Nephron (organoid): ENCODE measurements at regions not wholly inside any gene's neighbourhood (a gene's known extent, or its start where the extent isn't known, plus 50 kb on each side); places are given as distances from the start of the nearest gene placed in this dataset.
A peak's percentile ranks its signal among the peaks of the same experiment; 100 is the strongest.

Experiments
- H3K27ac Mint-ChIP-seq, 3 experiments: 2 replicates each; pipeline ENCODE4 v1.8.0; 2020; ENCODE audit warnings: mixed read lengths in 3 of 3, mild to moderate bottlenecking in 2 of 3, moderate library complexity in 1 of 3
- H3K27me3 Mint-ChIP-seq: 2 replicates; pipeline ENCODE4 v1.8.0; 2021; ENCODE audit warnings: low read depth, mild to moderate bottlenecking, moderate library complexity, mixed read lengths
- H3K36me3 Mint-ChIP-seq: 2 replicates; pipeline ENCODE4 v1.8.0; 2020; ENCODE audit warnings: low read depth, mixed read lengths
- H3K4me1 Mint-ChIP-seq: 2 replicates; pipeline ENCODE4 v1.8.0; 2020; ENCODE audit warnings: mixed read lengths
- H3K4me3 Mint-ChIP-seq, 3 experiments: 2 replicates each; pipeline ENCODE4 v1.8.0; 2020; ENCODE audit warnings: mild to moderate bottlenecking in 3 of 3, mixed read lengths in 3 of 3, moderate library complexity in 2 of 3
- H3K9me3 Mint-ChIP-seq: 2 replicates; pipeline ENCODE4 v1.8.0; 2020; ENCODE audit warnings: mixed read lengths
- CTCF ChIP-seq, 3 experiments: fragments of 200-600 bp; sonication (generic); IDR thresholded peaks; one replicate each; pipeline ENCODE4 v1.5.0; 2021; ENCODE audit warnings: antibody characterized with exemption in 3 of 3; ENCODE audit not compliant: unreplicated experiment in 3 of 3

- H3K36me3 Mint-ChIP-seq: no peaks in the 10 kb centered on the region
These were observed 1080.8 kb upstream of the TENM4 start for GRCh38 chr11:80521592-80521991.

GRCh38 chr11:80520507-80520887, 1079.7 kb upstream of the TENM4 start:
- Mint-ChIP-seq H3K27ac (peak overlapping the region; percentile 12 to 70 (median 20)), H3K4me1 (peaks cover 7% of the 10 kb centered on the region), H3K36me3 (no peaks in the 10 kb centered on the region), H3K9me3 (peaks cover 4% of the 10 kb centered on the region), H3K4me3 (no peak overlapping the region), H3K27me3 (peaks cover 15% of the 10 kb centered on the region)
- no peak for TF ChIP-seq CTCF (IDR thresholded peaks at IDR 0.05; ENCODE audit: unreplicated experiment in 3 of 3)

More at GRCh38 chr11:80521592-80521991, 1080.8 kb upstream of the TENM4 start:
- TF ChIP-seq CTCF (IDR thresholded peaks at IDR 0.05; ENCODE audit: unreplicated experiment in 3 of 3): no peak
- H3K27me3 Mint-ChIP-seq: peaks cover 12% of the 10 kb centered on the region
- no peak overlapping the region for H3K4me3 Mint-ChIP-seq
- no peak overlapping the region for H3K27ac Mint-ChIP-seq
- peaks cover 5% of the 10 kb centered on the region for H3K4me1 Mint-ChIP-seq
- H3K9me3 Mint-ChIP-seq: peaks cover 4% of the 10 kb centered on the region

GRCh38 chr11:80519596-80520506, 1079.0 kb upstream of the TENM4 start:
- Mint-ChIP-seq H3K27me3 (peaks cover 15% of the 10 kb centered on the region), H3K4me3 (no peak overlapping the region), H3K9me3 (peaks cover 4% of the 10 kb centered on the region), H3K4me1 (peaks cover 13% of the 10 kb centered on the region), H3K36me3 (no peaks in the 10 kb centered on the region), H3K27ac (peak overlapping the region; percentile 12 to 70 (median 20))
- TF ChIP-seq CTCF (IDR thresholded peaks at IDR 0.05; ENCODE audit: unreplicated experiment in 3 of 3): no peak

- no peak overlapping the region for H3K4me3 Mint-ChIP-seq
- peaks cover 18% of the 10 kb centered on the region for H3K4me1 Mint-ChIP-seq
- peaks cover 27% of the 10 kb centered on the region for H3K27me3 Mint-ChIP-seq
- no peak for TF ChIP-seq CTCF (IDR thresholded peaks at IDR 0.05; ENCODE audit: unreplicated experiment in 3 of 3)
- no peaks in the 10 kb centered on the region for H3K36me3 Mint-ChIP-seq
- H3K9me3 Mint-ChIP-seq: peaks cover 4% of the 10 kb centered on the region
- H3K27ac Mint-ChIP-seq: no peak overlapping the region
These were observed 1076.9 kb upstream of the TENM4 start for GRCh38 chr11:80517701-80518100.

GRCh38 chr11:80515097-80515496, 1074.3 kb upstream of the TENM4 start:
- Mint-ChIP-seq H3K4me1 (peaks cover 31% of the 10 kb centered on the region), H3K36me3 (no peaks in the 10 kb centered on the region), H3K9me3 (peaks cover 4% of the 10 kb centered on the region), H3K27ac (peak overlapping the region; percentile 5 to 26 (median 7)), H3K27me3 (peaks cover 28% of the 10 kb centered on the region), H3K4me3 (peak overlapping the region in 1 of 3 experiments; percentile 15)
- TF ChIP-seq CTCF (IDR thresholded peaks at IDR 0.05; ENCODE audit: unreplicated experiment in 3 of 3): no peak

GRCh38 chr11:80512491-80512890, 1071.7 kb upstream of the TENM4 start:
- no peak for TF ChIP-seq CTCF (IDR thresholded peaks at IDR 0.05; ENCODE audit: unreplicated experiment in 3 of 3)
- Mint-ChIP-seq H3K36me3 (peaks cover 3% of the 10 kb centered on the region), H3K4me1 (peaks cover 30% of the 10 kb centered on the region), H3K4me3 (no peak overlapping the region), H3K27ac (no peak overlapping the region), H3K27me3 (peaks cover 23% of the 10 kb centered on the region), H3K9me3 (peaks cover 19% of the 10 kb centered on the region)
